SH-SY5Y (cell line): ENCODE measurements at regions not wholly inside any gene's neighbourhood (a gene's known extent, or its start where the extent isn't known, plus 50 kb on each side); places are given as distances from the start of the nearest gene placed in this dataset.

ENCODE experiments used
- GATA2 ChIP-seq: IDR thresholded peaks from 2 replicates; pipeline ENCODE4 v1.6.1; 2011; ENCODE audit warnings: mild to moderate bottlenecking, low read depth, low read length
- GATA3 ChIP-seq: IDR thresholded peaks from 2 replicates; pipeline ENCODE4 v1.6.1; 2011; ENCODE audit warnings: low read depth, mild to moderate bottlenecking, low read length, moderate library complexity

- peak; percentile 37; the same call in 1 of the 2 replicates for TF ChIP-seq GATA3
- peak; percentile 55; the same call in 1 of the 2 replicates for TF ChIP-seq GATA2
Measured at GRCh38 chr16:49050607-49051006, 231.0 kb downstream of the CBLN1 start.
